ENCODE measurements at regions not wholly inside any gene's neighbourhood (a gene's known extent, or its start where the extent isn't known, plus 50 kb on each side); places are given as distances from the start of the nearest gene placed in this dataset.
A peak's percentile ranks its signal among the peaks of the same experiment; 100 is the strongest.
"Not testable (repeated sequence)": the region's sequence is repeated elsewhere in the genome, so short reads cannot be mapped to it uniquely, and the experiment has no call there.

DNA sequence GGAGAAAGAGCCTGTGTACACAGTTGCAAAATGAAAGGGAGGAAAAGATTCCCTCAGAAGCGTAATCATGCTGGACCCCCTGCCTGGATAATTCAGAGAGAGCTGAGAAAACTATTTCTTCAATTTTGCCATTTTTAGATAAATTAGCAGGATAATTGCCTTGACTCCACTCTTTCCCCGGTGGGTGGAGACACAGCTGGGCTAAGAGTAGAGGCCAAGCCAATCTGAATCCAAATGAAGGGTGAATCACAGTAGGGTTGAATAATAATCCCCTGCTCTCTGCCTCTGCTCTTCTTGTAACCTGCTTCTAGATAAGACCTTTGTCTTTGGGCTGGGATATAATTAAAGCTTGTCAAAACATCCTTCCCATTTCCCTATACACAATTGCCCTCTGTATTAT, 150.1 kb downstream of the CAPZA3 start:
- peaks cover under 1% of the 10 kb centered on the region for H3K27me3 Mint-ChIP-seq (ENCODE audit: insufficient read depth, unreplicated experiment)
- Histone ChIP-seq H3K27me3 (replicated peaks; ENCODE audit: control insufficient read depth, insufficient read depth, low read length) (no peaks in the 10 kb centered on the region), H3K4me3 (ENCODE audit: low read depth, low read length) (no peak overlapping the region), H3K36me3 (ENCODE audit: control insufficient read depth, insufficient read depth, low read length) (no peaks in the 10 kb centered on the region), H3K9me3 (peaks cover 2% of the 10 kb centered on the region; the same call in 1 of the 2 replicates), H3K4me1 (no peaks in the 10 kb centered on the region)
- H3K4me1 Mint-ChIP-seq (ENCODE audit: low read depth, unreplicated experiment), result no peaks in the 10 kb centered on the region
- no peaks in the 10 kb centered on the region for H3K9me3 Mint-ChIP-seq (ENCODE audit: unreplicated experiment)
- no peak for DNase-seq
- no peak overlapping the region for H3K27ac Mint-ChIP-seq (ENCODE audit: unreplicated experiment)
- CTCF ChIA-PET, result interaction anchor here (1.0 kb wide), 1 partner anchor 21 kb away, joined by 5 read pairs; no protein-coding TSS in a partner anchor
- no peak for TF ChIP-seq CTCF (IDR thresholded peaks at IDR 0.05; ENCODE audit: insufficient read depth in 1 of 2, low read depth in 1 of 2, low read length in 1 of 2, severe bottlenecking in 1 of 2, unreplicated experiment in 1 of 2)
- no peak overlapping the region for H3K4me3 Mint-ChIP-seq (ENCODE audit: unreplicated experiment)
- intact Hi-C loops (cut with micrococcal nuclease; ENCODE audit: unreplicated experiment), result no loop called here
- BruUV-seq (replicated peaks), result no TSS peak
- H3K36me3 Mint-ChIP-seq (ENCODE audit: insufficient read depth, unreplicated experiment), result no peaks in the 10 kb centered on the region
- POLR2A ChIA-PET, result no interaction called here

- H3K4me1 Mint-ChIP-seq (ENCODE audit: low read depth, unreplicated experiment); H3K36me3 ChIP-seq (ENCODE audit: control insufficient read depth, insufficient read depth, low read length); H3K4me1 ChIP-seq; H3K36me3 Mint-ChIP-seq (ENCODE audit: insufficient read depth, unreplicated experiment); H3K27me3 ChIP-seq (replicated peaks; ENCODE audit: control insufficient read depth, insufficient read depth, low read length); H3K27me3 Mint-ChIP-seq (ENCODE audit: insufficient read depth, unreplicated experiment); intact Hi-C loops (cut with micrococcal nuclease; ENCODE audit: unreplicated experiment); H3K9me3 ChIP-seq; CTCF ChIA-PET; DNase-seq; H3K4me3 Mint-ChIP-seq (ENCODE audit: unreplicated experiment); BruUV-seq (replicated peaks); H3K27ac Mint-ChIP-seq (ENCODE audit: unreplicated experiment); H3K9me3 Mint-ChIP-seq (ENCODE audit: unreplicated experiment); POLR2A ChIA-PET; H3K4me3 ChIP-seq (ENCODE audit: low read depth, low read length): not testable (repeated sequence)
Measured at GRCh38 chr12:18890621-18891020, 152.7 kb downstream of the CAPZA3 start.

- no peak for TF ChIP-seq CTCF (IDR thresholded peaks at IDR 0.05; ENCODE audit: insufficient read depth in 1 of 2, low read depth in 1 of 2, low read length in 1 of 2, severe bottlenecking in 1 of 2, unreplicated experiment in 1 of 2)
- Mint-ChIP-seq H3K27me3 (ENCODE audit: insufficient read depth, unreplicated experiment) (peaks cover 4% of the 10 kb centered on the region), H3K36me3 (ENCODE audit: insufficient read depth, unreplicated experiment) (no peaks in the 10 kb centered on the region), H3K4me3 (ENCODE audit: unreplicated experiment) (no peak overlapping the region), H3K9me3 (ENCODE audit: unreplicated experiment) (no peaks in the 10 kb centered on the region), H3K27ac (ENCODE audit: unreplicated experiment) (no peak overlapping the region), H3K4me1 (ENCODE audit: low read depth, unreplicated experiment) (no peaks in the 10 kb centered on the region)
- intact Hi-C loops (cut with micrococcal nuclease; ENCODE audit: unreplicated experiment), result no loop called here
- Histone ChIP-seq H3K36me3 (ENCODE audit: control insufficient read depth, insufficient read depth, low read length) (no peaks in the 10 kb centered on the region), H3K4me3 (ENCODE audit: low read depth, low read length) (no peak overlapping the region), H3K27me3 (replicated peaks; ENCODE audit: control insufficient read depth, insufficient read depth, low read length) (no peaks in the 10 kb centered on the region), H3K4me1 (no peaks in the 10 kb centered on the region), H3K9me3 (no peaks in the 10 kb centered on the region)
- ChIA-PET POLR2A (no interaction called here), CTCF (no interaction called here)
- BruUV-seq (replicated peaks), result no TSS peak
- no peak for DNase-seq
Measured at GRCh38 chr12:18895540-18895939, 157.6 kb downstream of the CAPZA3 start.

- no peaks in the 10 kb centered on the region for H3K27me3 ChIP-seq (replicated peaks; ENCODE audit: control insufficient read depth, insufficient read depth, low read length)
- no peaks in the 10 kb centered on the region for H3K9me3 ChIP-seq
- no peak overlapping the region for H3K4me3 ChIP-seq (ENCODE audit: low read depth, low read length)
- DNase-seq, result peak; percentile 23 to 55
- ChIA-PET CTCF (no interaction called here), POLR2A (no interaction called here)
- peaks cover 4% of the 10 kb centered on the region for H3K27me3 Mint-ChIP-seq (ENCODE audit: insufficient read depth, unreplicated experiment)
- no peaks in the 10 kb centered on the region for H3K4me1 Mint-ChIP-seq (ENCODE audit: low read depth, unreplicated experiment)
- no TSS peak for BruUV-seq (replicated peaks)
- H3K4me3 Mint-ChIP-seq (ENCODE audit: unreplicated experiment), result no peak overlapping the region
- H3K4me1 ChIP-seq, result no peaks in the 10 kb centered on the region
- no peaks in the 10 kb centered on the region for H3K9me3 Mint-ChIP-seq (ENCODE audit: unreplicated experiment)
- TF ChIP-seq CTCF (IDR thresholded peaks at IDR 0.05; ENCODE audit: insufficient read depth in 1 of 2, low read depth in 1 of 2, low read length in 1 of 2, severe bottlenecking in 1 of 2, unreplicated experiment in 1 of 2), result no peak
- H3K36me3 Mint-ChIP-seq (ENCODE audit: insufficient read depth, unreplicated experiment), result no peaks in the 10 kb centered on the region
- no peaks in the 10 kb centered on the region for H3K36me3 ChIP-seq (ENCODE audit: control insufficient read depth, insufficient read depth, low read length)
- intact Hi-C loops (cut with micrococcal nuclease; ENCODE audit: unreplicated experiment), result no loop called here
- no peak overlapping the region for H3K27ac Mint-ChIP-seq (ENCODE audit: unreplicated experiment)
Measured at GRCh38 chr12:18895946-18896345, 158.0 kb downstream of the CAPZA3 start.
